HG02938 (cell line): ENCODE measurements at regions not wholly inside any gene's neighbourhood (a gene's known extent, or its start where the extent isn't known, plus 50 kb on each side); places are given as distances from the start of the nearest gene placed in this dataset.

Experiments
- ATAC-seq: cut with Tn5 transposase; IDR thresholded peaks from one replicate; pipeline ENCODE4 v1.9.1; 2021; ENCODE audit warnings: mild to moderate bottlenecking, moderate library complexity; ENCODE audit not compliant: unreplicated experiment

GRCh38 chr11:86726770-86727504 is 54.5 kb upstream of the ME3 start:
- ATAC-seq: no peak

GRCh38 chr11:86726118-86726753 is 53.8 kb upstream of the ME3 start:
- ATAC-seq: no peak

GRCh38 chr11:86724137-86724536 is 51.7 kb upstream of the ME3 start:
- no peak for ATAC-seq

GRCh38 chr11:86723281-86723680 is 50.9 kb upstream of the ME3 start:
- ATAC-seq: no peak

GRCh38 chr11:86722748-86723147 is 50.3 kb upstream of the ME3 start:
- ATAC-seq: no peak
